OCI-LY1 (cell line): ENCODE measurements at regions not wholly inside any gene's neighbourhood (a gene's known extent, or its start where the extent isn't known, plus 50 kb on each side); places are given as distances from the start of the nearest gene placed in this dataset.
"Not testable (repeated sequence)": the region's sequence is repeated elsewhere in the genome, so short reads cannot be mapped to it uniquely, and the experiment has no call there.

Source experiments
- H2AFZ ChIP-seq: fragments of 200-600 bp; sonication (generic), shearing (Covaris generic); 2 replicates; pipeline ENCODE4 v1.6.0; 2014; ENCODE audit warnings: antibody characterized with exemption, mild to moderate bottlenecking, low read length
- H3F3A ChIP-seq: fragments of 200-600 bp; sonication (generic), shearing (Covaris generic); 2 replicates; pipeline ENCODE4 v1.6.0; 2014; ENCODE audit warnings: mild to moderate bottlenecking, antibody characterized with exemption, low read length, moderate library complexity; ENCODE audit not compliant: insufficient read depth
- H3K27ac ChIP-seq: fragments of 200-600 bp; sonication (generic); 2 replicates; pipeline ENCODE4 v1.5.1; 2014; ENCODE audit warnings: low read length, mixed run types, mild to moderate bottlenecking, low read depth; ENCODE audit not compliant: poor library complexity, severe bottlenecking
- H3K27me3 ChIP-seq: fragments of 200-600 bp; sonication (generic); 2 replicates; pipeline ENCODE4 v1.6.0; 2014; ENCODE audit warnings: antibody characterized with exemption, mild to moderate bottlenecking, low read length, moderate library complexity; ENCODE audit not compliant: insufficient read depth
- H3K36me3 ChIP-seq: fragments of 200-600 bp; sonication (generic); 2 replicates; pipeline ENCODE4 v1.6.1; 2014; ENCODE audit warnings: mild to moderate bottlenecking, antibody characterized with exemption, low read length, moderate library complexity, mixed read lengths; ENCODE audit not compliant: insufficient read depth
- H3K4me1 ChIP-seq: fragments of 200-600 bp; sonication (generic); 2 replicates; pipeline ENCODE4 v1.5.1; 2014; ENCODE audit warnings: mild to moderate bottlenecking, low read length, moderate library complexity; ENCODE audit not compliant: insufficient read depth, severe bottlenecking
- H3K4me2 ChIP-seq: fragments of 200-600 bp; sonication (generic), shearing (Covaris generic); 2 replicates; pipeline ENCODE4 v1.6.1; 2014; ENCODE audit warnings: low read length
- H3K4me3 ChIP-seq: fragments of 200-600 bp; sonication (generic); 2 replicates; pipeline ENCODE4 v1.5.1; 2014; ENCODE audit warnings: low read length, low read depth, mild to moderate bottlenecking, mixed read lengths; ENCODE audit not compliant: poor library complexity, severe bottlenecking
- H3K79me2 ChIP-seq: fragments of 200-600 bp; shearing (Covaris generic); 2 replicates; pipeline ENCODE4 v1.6.1; 2016; ENCODE audit warnings: mixed run types, low read length, mixed read lengths; ENCODE audit not compliant: insufficient read depth
- H3K9ac ChIP-seq: fragments of 200-600 bp; sonication (generic), shearing (Covaris generic); 2 replicates; pipeline ENCODE4 v1.6.1; 2014; ENCODE audit warnings: mild to moderate bottlenecking, low read length, mixed read lengths
- H3K9me2 ChIP-seq: fragments of 200-600 bp; sonication (generic), shearing (Covaris generic); 2 replicates; pipeline ENCODE4 v1.6.1; 2014; ENCODE audit warnings: low read depth, mild to moderate bottlenecking, low read length, mixed read lengths
- H3K9me3 ChIP-seq: fragments of 200-600 bp; shearing (Covaris generic); 2 replicates; pipeline ENCODE4 v1.6.1; 2014; ENCODE audit warnings: low read length, mixed read lengths
- H4K20me1 ChIP-seq: fragments of 200-600 bp; sonication (generic), shearing (Covaris generic); 2 replicates; pipeline ENCODE4 v1.6.0; 2016; ENCODE audit warnings: mild to moderate bottlenecking, low read length; ENCODE audit not compliant: insufficient read depth
- EZH2 ChIP-seq: fragments of 200-600 bp; sonication (generic), shearing (Covaris generic); IDR thresholded peaks from 2 replicates; pipeline ENCODE4 v1.8.0; 2017; ENCODE audit warnings: borderline replicate concordance, mixed run types, mild to moderate bottlenecking, antibody characterized with exemption, low read length, moderate library complexity, mixed read lengths
- TF ChIP-seq, protein P1 (sequence below): fragments of 200-600 bp; sonication (generic), shearing (Covaris generic); IDR thresholded peaks from 2 replicates; pipeline ENCODE4 v1.5.1; 2017; ENCODE audit warnings: mild to moderate bottlenecking, antibody characterized with exemption, low read length, moderate library complexity, mixed read lengths

DNA sequence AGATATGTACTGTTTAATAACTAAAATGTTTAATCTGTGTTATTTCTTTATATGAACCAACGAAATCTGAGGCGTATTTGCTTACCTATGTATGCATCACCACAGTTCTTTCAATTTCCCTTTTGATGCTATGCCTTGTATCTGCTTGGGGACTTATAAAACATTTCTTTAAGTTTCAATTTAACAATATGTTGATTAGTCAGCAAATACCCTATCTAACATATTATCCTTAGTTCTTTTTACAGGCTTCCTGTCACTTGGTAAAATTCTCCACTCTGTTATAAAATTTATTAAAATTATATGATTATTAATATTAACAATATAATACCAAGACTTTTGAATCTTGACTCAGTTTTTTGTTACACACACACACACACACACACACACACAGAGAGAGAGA lies 174.3 kb downstream of the CPS1 start:
- TF ChIP-seq, protein P1, sequence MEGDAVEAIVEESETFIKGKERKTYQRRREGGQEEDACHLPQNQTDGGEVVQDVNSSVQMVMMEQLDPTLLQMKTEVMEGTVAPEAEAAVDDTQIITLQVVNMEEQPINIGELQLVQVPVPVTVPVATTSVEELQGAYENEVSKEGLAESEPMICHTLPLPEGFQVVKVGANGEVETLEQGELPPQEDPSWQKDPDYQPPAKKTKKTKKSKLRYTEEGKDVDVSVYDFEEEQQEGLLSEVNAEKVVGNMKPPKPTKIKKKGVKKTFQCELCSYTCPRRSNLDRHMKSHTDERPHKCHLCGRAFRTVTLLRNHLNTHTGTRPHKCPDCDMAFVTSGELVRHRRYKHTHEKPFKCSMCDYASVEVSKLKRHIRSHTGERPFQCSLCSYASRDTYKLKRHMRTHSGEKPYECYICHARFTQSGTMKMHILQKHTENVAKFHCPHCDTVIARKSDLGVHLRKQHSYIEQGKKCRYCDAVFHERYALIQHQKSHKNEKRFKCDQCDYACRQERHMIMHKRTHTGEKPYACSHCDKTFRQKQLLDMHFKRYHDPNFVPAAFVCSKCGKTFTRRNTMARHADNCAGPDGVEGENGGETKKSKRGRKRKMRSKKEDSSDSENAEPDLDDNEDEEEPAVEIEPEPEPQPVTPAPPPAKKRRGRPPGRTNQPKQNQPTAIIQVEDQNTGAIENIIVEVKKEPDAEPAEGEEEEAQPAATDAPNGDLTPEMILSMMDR, result no peak
- TF ChIP-seq EZH2, result no peak
- Histone ChIP-seq H3K4me1 (no peaks in the 10 kb centered on the region), H3K9me2 (no peaks in the 10 kb centered on the region), H3K79me2 (no peaks in the 10 kb centered on the region), H4K20me1 (no peaks in the 10 kb centered on the region), H3K27ac (no peak overlapping the region), H3K27me3 (no peaks in the 10 kb centered on the region), H3K4me2 (no peak overlapping the region), H3K36me3 (no peaks in the 10 kb centered on the region), H3F3A (no peaks in the 10 kb centered on the region), H2AFZ (no peak overlapping the region), H3K4me3 (no peak overlapping the region), H3K9me3 (no peaks in the 10 kb centered on the region), H3K9ac (no peak overlapping the region)

DNA sequence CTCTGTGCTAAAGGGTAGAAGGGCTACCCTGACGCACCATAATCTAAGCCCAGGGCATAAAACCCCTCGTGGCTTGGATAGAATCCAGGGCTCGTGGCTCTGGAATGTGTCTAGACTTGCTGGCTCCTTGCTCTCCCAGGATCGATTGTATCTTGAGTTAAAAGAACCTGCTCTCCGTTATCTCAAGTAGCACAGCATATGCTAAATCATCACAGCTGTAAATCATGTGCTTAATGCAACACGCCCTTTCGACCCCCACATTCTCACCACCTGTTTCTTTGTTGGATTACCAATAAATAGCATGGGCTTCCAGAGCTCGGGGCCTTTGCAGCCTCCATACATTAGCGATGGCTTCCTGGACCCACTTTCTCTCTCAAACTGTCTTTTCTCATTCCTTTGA lies 190.4 kb downstream of the CPS1 start:
- H3K27me3 ChIP-seq, H3K4me2 ChIP-seq: not testable (repeated sequence)

DNA sequence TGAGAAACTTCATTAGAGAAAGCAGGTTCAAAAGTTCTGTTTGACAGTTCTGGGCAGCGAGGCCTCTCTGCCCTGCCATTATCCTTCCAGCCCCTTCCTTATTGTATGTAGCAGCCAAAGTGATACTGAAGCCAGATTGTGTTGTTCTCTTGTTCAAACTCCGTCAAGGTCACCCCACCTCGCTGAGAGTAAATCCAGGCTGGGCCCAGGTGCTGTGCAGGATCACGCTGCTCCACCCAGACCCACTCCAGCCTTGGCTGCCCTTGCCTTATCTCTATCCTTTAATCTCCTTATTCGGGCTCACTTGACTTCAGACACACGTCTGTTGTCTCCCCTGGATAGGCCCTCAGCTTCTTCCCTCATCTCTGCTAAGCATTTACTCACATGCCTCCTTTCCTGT lies 196.1 kb downstream of the CPS1 start:
- Histone ChIP-seq H3K9me2 (no peaks in the 10 kb centered on the region), H3K4me2 (no peak overlapping the region), H4K20me1 (no peaks in the 10 kb centered on the region), H3K4me1 (no peaks in the 10 kb centered on the region), H3K4me3 (no peak overlapping the region), H3F3A (no peaks in the 10 kb centered on the region), H3K27ac (no peak overlapping the region), H3K27me3 (no peaks in the 10 kb centered on the region), H3K9ac (no peak overlapping the region), H3K79me2 (no peaks in the 10 kb centered on the region), H2AFZ (no peak overlapping the region), H3K36me3 (no peaks in the 10 kb centered on the region), H3K9me3 (no peaks in the 10 kb centered on the region)
- no peak for TF ChIP-seq EZH2
- TF ChIP-seq, protein P1, result no peak

More for the DNA sequence above, 190.4 kb downstream of the CPS1 start:
- H3K79me2 ChIP-seq, H4K20me1 ChIP-seq, H2AFZ ChIP-seq, H3K4me1 ChIP-seq, H3K9me2 ChIP-seq, H3K27ac ChIP-seq, H3K9ac ChIP-seq, H3K4me3 ChIP-seq, H3K9me3 ChIP-seq, H3F3A ChIP-seq, H3K36me3 ChIP-seq: not testable (repeated sequence)

DNA sequence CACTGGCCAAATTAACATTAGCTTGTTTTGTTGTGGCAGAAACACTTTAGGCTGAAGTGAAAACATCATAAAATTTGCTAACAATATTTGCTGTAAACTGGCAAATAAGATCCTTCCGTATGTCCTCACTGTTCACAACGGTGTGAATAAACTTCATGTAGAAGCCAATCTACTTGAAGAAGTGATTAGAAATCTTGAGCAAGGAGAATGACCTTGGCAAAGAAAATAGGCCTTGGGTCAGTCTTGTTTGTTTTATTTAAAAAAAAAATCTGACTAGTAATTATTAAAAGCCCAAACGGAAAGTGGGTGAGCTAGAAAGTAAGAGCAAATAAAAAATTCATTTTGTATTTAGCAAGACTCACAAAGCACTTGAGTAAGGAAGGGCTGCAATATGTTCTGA lies 197.0 kb downstream of the CPS1 start:
- no peak overlapping the region for H3K4me2 ChIP-seq
- H3K9ac ChIP-seq, result no peak overlapping the region
- no peaks in the 10 kb centered on the region for H3K27me3 ChIP-seq
- no peaks in the 10 kb centered on the region for H3F3A ChIP-seq
- H3K36me3 ChIP-seq, result no peaks in the 10 kb centered on the region
- no peaks in the 10 kb centered on the region for H3K9me3 ChIP-seq
- H3K9me2 ChIP-seq, result no peaks in the 10 kb centered on the region
- no peak overlapping the region for H3K27ac ChIP-seq
- no peak overlapping the region for H2AFZ ChIP-seq
- no peaks in the 10 kb centered on the region for H4K20me1 ChIP-seq
- TF ChIP-seq, protein P1, result no peak
- TF ChIP-seq EZH2, result no peak
- no peaks in the 10 kb centered on the region for H3K79me2 ChIP-seq
- H3K4me3 ChIP-seq, result no peak overlapping the region
- H3K4me1 ChIP-seq, result no peaks in the 10 kb centered on the region
